GM18499 (cell line): ENCODE measurements at regions not wholly inside any gene's neighbourhood (a gene's known extent, or its start where the extent isn't known, plus 50 kb on each side); places are given as distances from the start of the nearest gene placed in this dataset.

Experiments
- ATAC-seq: cut with Tn5 transposase; IDR thresholded peaks from one replicate; pipeline ENCODE4 v1.9.1; 2021; ENCODE audit warnings: moderate number of reproducible peaks; ENCODE audit not compliant: insufficient read depth, unreplicated experiment

DNA sequence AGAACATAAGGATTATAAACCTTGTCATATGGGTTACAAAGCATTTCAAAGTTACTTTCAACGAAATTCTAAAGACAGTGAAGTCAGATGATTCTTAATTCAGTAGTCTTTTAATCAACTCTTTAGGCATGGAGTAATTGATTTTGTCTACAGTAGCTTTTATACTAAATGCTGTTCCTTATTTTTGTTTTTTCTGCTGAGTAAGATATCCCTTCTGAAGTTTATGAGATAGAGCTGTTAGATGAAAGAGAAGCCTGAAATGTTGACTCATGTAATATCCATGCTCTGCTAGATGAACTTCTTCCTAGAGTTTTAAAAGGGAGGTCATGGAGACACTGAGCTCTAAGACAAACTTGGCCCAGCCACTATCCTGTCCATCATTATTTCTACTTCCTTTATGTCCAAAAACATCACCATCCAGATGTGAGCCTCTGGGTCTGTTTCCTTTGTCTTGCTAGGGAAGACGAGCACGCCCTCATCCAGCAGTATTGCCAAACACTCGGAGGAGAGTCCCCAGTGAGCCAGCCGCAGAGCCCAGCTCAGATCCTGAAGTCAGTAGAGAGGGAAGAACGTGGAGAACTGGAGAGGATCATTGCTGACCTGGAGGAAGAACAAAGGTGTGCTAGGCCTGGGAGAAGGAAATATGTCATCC, 550.3 kb downstream of the UTRN start:
- no peak for ATAC-seq

DNA sequence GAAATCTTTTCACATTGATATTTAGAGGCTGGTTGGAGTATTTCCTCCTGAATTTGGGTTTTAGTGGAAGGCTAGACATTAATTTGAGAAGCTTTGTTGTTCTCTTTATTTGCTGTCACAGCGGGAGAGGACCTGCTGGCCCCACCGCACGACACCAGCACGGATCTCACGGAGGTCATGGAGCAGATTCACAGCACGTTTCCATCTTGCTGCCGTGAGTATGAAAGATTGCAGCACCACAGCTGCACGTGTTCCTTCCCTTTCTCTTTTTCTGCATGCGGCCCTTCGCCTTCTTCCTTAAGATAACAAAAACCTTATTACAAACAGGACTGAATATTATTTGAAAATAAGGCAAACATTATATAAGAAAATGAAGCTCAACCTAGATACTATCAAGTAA, 555.5 kb downstream of the UTRN start:
- ATAC-seq, result no peak

DNA sequence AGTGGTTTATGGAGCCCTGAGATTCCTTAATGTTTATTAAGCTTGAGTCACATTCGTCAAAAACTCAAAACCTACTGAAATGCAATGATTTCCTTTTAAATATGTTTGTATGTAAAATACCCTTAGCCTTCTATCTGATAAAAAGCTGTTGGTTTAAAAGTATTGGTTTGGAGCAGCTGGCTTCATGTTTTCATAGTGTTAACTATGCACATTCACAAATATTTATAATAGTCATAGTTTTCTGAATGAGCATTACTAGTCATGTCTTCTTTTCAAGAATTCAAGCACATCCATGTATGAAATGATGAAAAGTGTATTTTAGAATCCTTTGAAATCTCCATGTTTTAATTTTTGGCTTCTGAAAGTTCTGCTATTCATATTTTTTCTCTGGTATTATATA, 558.6 kb downstream of the UTRN start:
- ATAC-seq, result no peak

DNA sequence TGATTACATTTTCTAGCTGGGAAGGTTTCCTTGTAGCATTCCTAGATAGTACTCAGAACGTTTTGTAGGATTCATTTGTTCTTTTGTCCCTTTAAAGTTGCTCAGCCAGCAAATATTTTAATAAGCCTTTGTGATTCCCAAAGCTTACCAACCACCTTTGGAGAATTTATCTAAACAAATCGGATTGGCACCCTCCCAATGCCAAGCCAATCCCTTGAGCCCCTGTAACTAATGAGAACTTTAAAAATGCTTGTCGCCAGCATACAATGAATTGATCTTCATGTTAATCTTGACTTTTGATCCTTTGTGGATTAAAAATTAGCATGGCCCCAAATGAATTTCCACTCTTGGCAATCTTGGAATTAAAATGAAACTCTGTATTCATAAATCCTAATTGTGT, 559.5 kb downstream of the UTRN start:
- ATAC-seq, result no peak

DNA sequence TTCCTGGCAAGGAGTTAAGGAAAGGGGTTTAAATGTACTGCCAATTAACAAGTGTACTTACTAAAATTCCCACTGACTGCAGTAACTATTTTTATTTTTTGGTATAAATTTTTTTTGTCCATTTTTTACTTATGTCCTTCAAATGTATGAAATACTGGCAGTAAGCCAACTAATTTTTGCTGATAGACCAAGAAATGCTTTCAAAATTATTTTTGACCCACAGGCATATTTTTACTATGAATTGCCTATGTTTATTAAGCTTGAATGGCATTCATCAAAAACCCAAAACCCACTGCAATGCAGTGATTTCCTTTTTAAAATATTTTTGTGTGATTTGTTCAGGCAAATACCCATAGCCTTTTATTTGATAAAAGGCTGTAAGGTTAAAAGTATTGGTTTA, 560.1 kb downstream of the UTRN start:
- ATAC-seq, result no peak

DNA sequence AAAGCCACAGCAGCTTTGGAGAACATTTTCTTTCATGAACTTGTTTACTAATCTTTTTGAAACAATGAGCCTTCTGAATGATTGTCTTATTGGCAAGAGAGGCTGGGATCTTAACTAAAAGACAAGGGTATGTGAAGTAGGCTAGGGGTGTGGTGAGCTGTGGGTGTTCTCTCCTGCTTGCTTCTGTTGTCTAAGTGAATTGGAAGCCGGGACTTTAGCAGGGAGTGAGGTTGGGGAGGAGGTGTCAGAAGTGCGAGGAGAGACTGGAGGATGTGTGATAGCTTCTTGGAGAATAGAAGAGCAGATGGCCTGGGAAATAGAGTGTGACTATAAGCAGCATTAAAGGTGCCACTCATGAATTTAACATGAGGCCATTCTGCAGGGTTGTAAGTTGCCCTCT, 562.8 kb downstream of the UTRN start:
- no peak for ATAC-seq

DNA sequence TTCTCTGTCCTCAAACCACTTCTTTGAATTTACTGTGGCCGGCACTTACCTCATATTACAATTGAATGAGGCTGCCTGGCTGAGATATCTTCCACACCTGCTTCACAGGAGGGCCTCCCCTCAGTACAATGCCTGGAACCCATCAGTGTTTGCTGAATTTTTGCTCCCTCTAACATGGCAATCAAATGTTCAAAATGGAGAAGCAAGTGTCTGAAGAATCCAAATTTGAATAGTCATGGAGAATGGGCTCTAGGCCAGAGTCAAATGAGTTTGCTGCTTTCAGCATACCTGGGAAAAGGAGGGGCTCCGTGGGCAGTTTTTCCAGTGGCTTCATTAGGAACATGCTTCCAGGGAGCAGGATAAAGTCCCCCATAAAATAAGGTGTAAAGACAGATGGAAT, 564.8 kb downstream of the UTRN start:
- ATAC-seq, result no peak

DNA sequence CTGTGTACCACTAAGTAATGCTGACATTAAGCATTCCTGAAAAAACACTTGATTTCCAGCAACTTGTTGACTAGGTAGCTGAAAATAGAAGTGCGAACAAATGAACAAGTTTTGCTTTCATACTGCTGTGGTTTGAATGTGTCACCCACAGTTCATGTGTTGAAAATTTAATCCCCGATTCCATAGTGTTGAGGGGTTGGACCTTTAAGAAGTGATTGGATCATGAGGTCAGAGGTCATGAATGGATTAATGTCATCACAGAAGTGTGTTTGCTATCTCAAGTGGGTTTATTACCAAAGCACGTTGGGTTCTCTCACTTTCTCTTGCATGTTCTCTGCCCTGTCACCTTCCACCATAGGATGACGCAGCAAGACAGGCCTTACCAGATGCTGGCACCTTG, 568.5 kb downstream of the UTRN start:
- no peak for ATAC-seq

DNA sequence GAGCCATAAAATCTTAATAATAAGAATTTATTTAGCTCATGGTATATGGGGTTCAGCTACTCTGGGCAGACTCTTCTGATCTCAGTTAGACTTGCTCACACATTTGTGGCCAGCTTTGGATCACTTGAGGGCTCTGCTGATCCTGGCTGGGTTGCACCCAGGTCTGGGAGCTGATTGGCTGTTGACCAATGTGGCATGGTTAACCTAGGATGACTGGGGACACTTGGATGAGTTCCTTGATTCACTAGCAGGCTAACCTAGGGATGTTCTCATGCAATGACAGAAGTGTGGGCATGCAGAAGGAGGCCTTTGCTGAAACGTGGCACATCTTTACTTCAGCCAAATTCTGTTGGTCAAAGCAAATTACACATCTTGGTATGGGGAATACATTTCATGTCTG, 569.5 kb downstream of the UTRN start:
- ATAC-seq, result no peak

DNA sequence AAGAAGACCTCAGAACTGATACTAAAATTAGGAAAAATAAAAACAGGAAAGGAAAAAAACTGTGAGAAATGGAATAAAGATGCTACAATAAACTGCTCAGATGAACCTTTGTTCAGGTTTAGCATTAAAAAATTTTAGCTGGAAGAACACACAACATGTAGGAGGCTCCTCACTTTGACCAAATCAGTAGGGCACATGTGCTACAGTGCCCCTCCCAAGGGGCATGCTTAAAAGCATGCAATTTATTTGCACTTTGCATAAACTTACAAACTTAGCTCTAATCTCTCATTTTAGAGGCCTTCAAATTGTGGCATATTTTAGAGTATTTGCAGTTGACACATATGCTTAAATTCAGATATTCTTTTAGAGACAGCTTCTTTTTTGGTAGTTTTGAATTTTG, 570.2 kb downstream of the UTRN start:
- ATAC-seq, result no peak

DNA sequence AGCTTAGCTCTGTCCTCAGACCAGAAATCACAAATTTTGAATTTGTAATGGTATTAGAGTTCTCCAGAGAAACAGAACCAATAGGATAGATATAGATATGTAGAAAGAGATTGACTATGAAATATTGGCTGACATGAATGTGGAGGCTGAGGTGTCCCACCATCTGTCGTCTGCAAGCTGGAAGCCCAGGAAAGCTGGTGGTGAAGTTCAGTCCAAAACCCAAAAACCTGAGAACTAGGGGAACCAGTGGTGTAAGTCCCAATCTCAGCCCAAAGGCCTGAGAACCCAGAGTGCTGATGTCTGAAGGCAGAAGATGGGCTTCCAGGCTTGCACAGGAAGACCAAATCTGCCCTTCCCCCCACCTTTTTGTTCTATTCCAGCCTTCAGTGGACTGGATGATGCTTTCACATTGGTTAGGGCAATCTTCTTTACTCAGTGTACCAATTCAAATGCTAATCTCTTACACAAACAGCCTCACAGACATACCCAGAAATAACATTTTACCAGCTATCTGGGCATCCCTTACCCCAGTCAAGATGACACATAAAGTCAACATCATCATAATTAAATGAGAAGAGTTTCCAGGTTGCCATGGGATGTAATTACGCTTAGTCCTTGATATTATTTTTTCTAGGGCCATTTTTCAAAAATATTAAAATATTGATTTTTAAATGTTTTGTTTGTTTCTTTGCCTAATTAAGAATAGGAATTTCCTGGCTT, 570.8 kb downstream of the UTRN start:
- no peak for ATAC-seq

DNA sequence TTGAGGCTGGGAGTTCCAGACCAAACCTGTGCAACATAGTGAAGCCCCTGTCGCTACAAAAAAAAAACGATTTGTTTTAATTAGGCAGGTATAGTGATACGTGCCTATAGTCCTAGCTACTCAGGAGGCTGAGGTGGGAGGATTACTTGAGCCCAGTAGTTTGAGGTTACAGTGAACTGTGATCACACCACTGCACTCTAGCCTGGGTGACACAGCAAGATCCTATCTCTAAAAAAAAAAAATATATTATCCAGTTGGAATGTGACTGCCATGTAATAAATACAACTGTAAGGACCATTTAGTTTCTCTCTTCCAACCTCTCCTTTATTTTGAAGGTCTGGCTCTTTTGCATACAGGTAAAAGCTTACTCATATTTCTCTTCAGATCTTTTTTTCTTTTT, 571.5 kb downstream of the UTRN start:
- no peak for ATAC-seq

DNA sequence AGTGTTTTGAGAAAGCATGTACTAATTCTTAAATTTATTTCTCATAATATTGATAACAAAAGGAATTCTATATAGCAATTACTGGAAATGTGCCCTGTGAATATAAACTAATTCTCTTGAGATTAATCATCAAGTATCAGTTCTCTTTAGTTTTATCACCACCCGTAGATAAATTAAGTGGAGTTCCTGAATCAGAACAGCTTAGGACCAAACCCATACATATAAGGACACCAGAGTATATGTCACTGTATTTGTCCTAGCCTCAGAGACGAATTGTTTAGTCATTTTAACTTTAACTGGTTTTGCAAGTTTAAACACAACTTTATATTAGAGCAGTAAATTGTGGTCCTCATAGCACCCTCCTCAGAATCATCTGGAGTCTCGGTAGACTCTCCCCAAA, 572.0 kb downstream of the UTRN start:
- ATAC-seq, result no peak

DNA sequence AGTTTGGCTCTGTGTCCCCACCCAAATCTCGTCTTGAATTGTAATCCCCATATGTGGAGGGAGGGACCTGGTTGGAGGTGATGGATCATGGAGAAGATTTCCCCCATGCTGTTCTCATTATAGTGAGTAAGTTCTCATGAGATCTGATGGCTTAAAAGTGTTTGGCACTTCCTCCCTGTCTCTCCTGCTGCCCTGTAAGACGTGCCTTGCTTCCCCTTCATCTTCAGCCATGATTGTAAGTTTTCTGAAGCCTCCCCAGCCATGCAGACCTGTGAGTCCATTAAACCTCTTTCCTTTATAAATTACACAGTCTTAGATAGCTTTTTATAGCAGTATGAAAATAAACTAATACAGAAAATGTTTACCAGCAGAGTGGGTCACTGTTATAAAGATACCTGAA, 577.6 kb downstream of the UTRN start:
- no peak for ATAC-seq

DNA sequence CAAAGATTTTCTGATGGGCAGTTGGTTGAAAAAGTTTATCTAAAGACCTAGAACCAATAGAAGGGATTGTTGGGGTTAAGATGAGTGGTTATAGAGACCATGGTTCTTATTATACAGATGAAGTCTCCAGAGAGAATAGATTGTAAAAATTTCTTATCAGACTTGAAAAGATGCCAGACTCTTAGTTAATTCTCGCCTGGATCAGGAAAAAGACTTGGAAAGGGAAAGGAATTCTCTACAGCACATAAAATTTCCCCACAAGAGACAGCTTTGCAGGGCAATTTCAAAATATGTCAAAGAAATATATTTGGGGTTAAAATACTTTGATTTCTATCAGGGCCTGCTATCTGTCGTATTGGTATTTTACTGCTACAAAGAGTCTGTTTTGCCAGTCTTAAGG, 582.6 kb downstream of the UTRN start:
- ATAC-seq, result no peak

DNA sequence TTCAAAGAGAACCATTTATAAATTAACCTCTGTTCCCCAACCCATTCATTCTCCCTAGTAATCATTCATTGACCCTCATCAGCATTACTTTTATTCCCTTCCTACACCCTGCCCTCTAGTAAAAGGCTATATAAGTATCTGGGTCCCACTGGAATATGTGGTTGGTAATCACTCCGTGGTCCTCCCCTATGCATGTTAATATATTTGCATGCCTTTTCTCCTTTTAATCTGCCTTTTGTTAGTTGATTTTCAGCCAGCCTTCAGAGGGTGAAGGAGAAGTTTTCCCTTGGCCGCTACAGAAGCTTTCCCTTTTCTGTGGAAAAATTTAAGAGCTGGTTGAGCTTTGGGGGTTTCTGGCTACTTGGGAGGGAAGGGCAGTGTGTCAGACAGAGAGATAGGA, 585.6 kb downstream of the UTRN start:
- no peak for ATAC-seq

DNA sequence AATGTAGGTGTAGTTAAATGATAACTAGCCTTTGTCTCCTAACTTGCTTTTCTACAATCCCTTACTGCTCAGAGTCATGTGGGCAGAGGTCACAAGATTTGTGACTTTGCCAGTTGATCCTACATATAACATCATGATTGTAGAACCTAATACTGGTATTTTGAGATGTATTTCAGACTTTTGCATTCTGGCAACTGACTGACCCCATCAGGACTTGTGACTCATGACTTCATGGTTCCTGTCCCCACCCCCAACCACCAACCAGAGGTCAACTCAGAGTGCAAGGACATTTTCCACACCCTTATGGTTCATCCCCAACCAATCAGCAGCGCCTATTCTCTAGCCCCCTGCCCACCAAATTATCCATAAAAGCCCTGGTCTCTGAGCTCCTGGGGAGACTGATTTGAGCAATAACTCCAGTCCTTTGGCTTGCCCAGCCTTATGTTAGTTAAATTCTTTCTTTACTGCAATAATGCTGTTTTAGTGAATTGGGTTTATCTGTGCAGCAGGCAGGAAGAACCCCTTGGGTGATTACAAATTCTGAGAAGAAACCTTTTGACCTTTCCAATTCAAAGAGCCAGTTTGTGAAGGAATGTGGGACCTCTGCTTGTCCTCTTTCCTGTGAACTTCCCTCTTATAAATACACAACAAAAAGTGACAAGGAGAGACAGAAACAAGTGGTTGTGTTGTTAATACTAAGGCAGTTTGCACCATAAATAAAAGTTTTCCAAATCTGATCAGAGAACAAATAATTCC, 588.7 kb downstream of the UTRN start:
- no peak for ATAC-seq

DNA sequence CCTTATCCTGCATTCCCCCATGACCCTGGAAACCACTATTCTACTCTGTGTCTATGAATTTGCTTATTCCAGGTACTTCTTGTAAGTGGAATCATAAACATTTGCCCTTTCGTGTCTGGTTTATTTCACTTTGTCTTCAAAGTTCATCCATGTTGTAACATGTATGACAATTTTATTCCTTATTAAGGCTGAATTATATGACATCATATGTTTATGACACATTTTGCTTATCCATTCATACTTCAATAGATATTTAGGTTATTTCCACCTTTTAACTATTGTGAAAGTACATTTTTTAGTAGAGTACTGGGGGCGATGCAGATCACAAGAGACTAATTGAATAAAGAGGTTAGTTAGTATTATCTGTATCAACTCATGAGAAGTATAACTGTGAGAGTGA, 591.6 kb downstream of the UTRN start:
- no peak for ATAC-seq

DNA sequence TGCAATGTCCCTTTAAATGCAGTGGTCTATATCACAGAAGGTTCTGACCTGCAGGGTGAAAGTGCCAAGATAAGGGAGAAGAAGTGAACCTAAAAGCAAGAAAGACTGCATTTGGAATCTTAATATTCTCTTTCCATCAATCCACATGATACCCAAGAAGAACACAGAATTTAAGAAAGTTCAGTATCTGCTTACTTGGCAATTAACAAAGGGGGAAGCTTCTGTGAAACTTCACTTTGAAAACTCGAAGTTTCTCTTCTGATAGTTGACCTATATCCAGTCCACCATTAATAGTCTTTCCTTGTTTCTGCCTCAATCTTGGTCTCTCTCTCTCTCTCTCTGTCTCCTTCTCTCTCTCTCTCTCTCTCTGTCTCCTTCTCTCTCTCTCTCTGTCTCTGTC, 592.0 kb downstream of the UTRN start:
- ATAC-seq, result no peak

DNA sequence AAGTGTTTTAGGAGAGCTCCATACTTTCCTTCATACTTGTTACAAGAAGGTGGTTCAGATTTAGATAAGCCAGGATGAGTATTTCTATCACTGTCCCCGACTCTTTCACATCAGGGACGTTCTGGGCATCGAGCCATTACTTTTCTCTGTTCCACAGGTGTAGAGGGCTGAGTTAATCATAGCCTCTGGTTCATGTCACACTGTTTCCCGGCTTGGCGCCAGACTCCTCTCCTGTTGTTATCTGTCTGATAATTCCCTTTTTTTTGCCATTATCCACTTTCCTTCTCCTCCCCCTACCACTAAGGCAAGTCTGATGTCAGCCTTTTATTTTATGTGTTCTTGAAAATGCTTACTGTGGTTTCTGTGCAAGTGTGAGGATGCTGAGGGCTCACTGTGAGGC, 593.4 kb downstream of the UTRN start:
- no peak for ATAC-seq

DNA sequence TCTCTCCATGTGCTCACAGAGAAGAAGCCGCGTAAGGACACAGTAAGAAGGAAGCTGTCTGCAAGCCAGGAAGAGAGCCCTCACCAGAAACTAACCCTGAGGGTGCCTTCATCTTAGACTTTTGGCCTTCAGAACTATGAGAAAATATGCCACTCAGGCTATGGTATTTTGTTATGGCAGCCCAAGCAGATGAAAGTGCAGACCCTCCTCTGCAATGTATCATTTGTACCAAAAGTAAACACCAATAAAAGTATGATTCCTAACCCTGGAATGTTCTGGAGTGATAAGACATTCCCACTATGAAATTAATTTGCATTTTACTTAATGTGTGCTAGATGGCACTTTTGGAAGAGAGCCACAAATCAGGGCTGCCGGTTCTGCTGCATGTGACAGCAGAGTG, 594.3 kb downstream of the UTRN start:
- no peak for ATAC-seq

DNA sequence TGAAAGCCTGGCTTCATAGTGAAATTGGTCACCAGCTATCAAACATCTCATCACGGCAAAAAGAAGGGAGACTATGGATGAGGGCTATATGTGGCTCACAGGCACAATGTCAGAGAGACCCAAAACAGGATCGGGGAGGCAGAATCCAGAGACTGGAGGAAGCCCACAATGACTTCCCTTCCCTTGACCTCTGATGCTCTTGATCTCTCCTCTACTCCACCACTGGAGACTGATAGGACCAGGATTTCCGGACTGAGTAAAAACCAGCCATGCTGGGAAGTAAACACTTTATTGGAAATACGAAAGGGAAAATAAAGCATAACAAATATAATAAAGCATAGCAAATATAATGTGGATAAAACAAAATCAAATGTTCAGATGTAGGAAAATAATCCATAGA, 597.3 kb downstream of the UTRN start:
- no peak for ATAC-seq
